HCT116 (cell line): ENCODE measurements at regions not wholly inside any gene's neighbourhood (a gene's known extent, or its start where the extent isn't known, plus 50 kb on each side); places are given as distances from the start of the nearest gene placed in this dataset.

ENCODE experiments used
- ATAC-seq: fragments of 200-7000 bp; cut with Tn5 transposase; 2 replicates; pipeline ENCODE4 v1.9.1; 2020; ENCODE audit warnings: mild to moderate bottlenecking, moderate library complexity
- BruUV-seq: library from RNA; stranded (reverse); fragments of 400-500 nt; replicated peaks from 2 replicates; lab custom pipeline; 2021; lab: Mats Ljungman, UMichigan
- CTCF ChIA-PET: fragments of 300-600 bp; sonication (Branson Sonifier 250); formaldehyde crosslinking; loops from one replicate; lab custom pipeline; 2021; ENCODE audit warnings: antibody characterized with exemption; lab: Charles Lee
- POLR2A ChIA-PET: fragments of 300-600, 350-600 bp; sonication (Branson Sonifier 250); formaldehyde crosslinking; loops from one replicate; lab custom pipeline; 2021; ENCODE audit warnings: antibody characterized with exemption; lab: Charles Lee
- RAD21 ChIA-PET, 2 experiments: fragments of 300-600 bp; sonication (Branson Sonifier 250); formaldehyde crosslinking; loops; one replicate each; lab custom pipeline; 2023; ENCODE audit warnings: low total read pairs in 2 of 2; ENCODE audit not compliant: uncharacterized antibody in 2 of 2, unreplicated experiment in 2 of 2, low non-redundant PET in 1 of 2; lab: Charles Lee
- DNase-seq: peaks from one replicate; pipeline ENCODE4 v3.0.0-alpha.2; 2010; ENCODE audit warnings: low read depth, low spot score
- H2AFZ ChIP-seq: fragments of 200-600 bp; shearing (Covaris generic), sonication (generic); 2 replicates; pipeline ENCODE4 v1.6.1; 2017; ENCODE audit warnings: low read depth, mixed run types, mixed read lengths, antibody characterized with exemption, low read length; ENCODE audit not compliant: poor library complexity, severe bottlenecking
- H3K27ac ChIP-seq: 2 replicates; pipeline ENCODE4 v1.5.1; 2012; ENCODE audit warnings: low read depth, low read length
- H3K27me3 ChIP-seq: fragments of 200-600 bp; sonication (generic); 2 replicates; pipeline ENCODE4 v1.6.1; 2016; ENCODE audit warnings: mixed run types, low read length, mixed read lengths; ENCODE audit not compliant: insufficient read depth
- H3K36me3 ChIP-seq, 2 experiments: fragments of 200-500 bp in 1 of 2; fragments of 200-600 bp in 1 of 2; sonication (Bioruptor generic) in 1 of 2; sonication (generic) in 1 of 2; 2 replicates each; pipeline versions ENCODE4 v1.5.1 to v1.6.1; 2014 to 2016; ENCODE audit warnings: low read length in 2 of 2, inconsistent platforms in 1 of 2, mixed read lengths in 1 of 2, mixed run types in 1 of 2; ENCODE audit not compliant: insufficient read depth in 2 of 2, control insufficient read depth in 1 of 2
- H3K4me1 ChIP-seq, 2 experiments: fragments of 200-600 bp in 1 of 2; sonication (generic) in 1 of 2; 2 replicates each; pipeline versions ENCODE4 v1.5.1 to v1.6.1; 2012 to 2017; ENCODE audit warnings: low read length in 2 of 2, inconsistent platforms in 1 of 2, mild to moderate bottlenecking in 1 of 2, mixed read lengths in 1 of 2, mixed run types in 1 of 2, moderate library complexity in 1 of 2; ENCODE audit not compliant: insufficient read depth in 2 of 2, control insufficient read depth in 1 of 2
- H3K4me2 ChIP-seq: fragments of 200-600 bp; sonication (generic); 2 replicates; pipeline ENCODE4 v1.6.1; 2017; ENCODE audit warnings: mixed run types, low read length, mixed read lengths
- H3K4me3 ChIP-seq, 2 experiments: fragments of 200-600 bp in 1 of 2; sonication (generic) in 1 of 2; replicated peaks in 1 of 2; 2 replicates each; pipeline ENCODE4 v1.5.1; 2011 to 2016; ENCODE audit warnings: low read length in 2 of 2, control low read depth in 1 of 2, low read depth in 1 of 2, mild to moderate bottlenecking in 1 of 2, mixed read lengths in 1 of 2, mixed run types in 1 of 2
- H3K79me2 ChIP-seq: fragments of 200-600 bp; sonication (generic); 2 replicates; pipeline ENCODE4 v1.6.1; 2017; ENCODE audit warnings: mild to moderate bottlenecking, mixed run types, low read length, moderate library complexity, mixed read lengths; ENCODE audit not compliant: insufficient read depth
- H3K9ac ChIP-seq: fragments of 200-600 bp; sonication (generic); 2 replicates; pipeline ENCODE4 v1.6.1; 2016; ENCODE audit warnings: low read length, mixed read lengths
- H3K9me2 ChIP-seq: fragments of 200-600 bp; sonication (generic), shearing (Covaris generic); 2 replicates; pipeline ENCODE4 v1.6.1; 2017; ENCODE audit warnings: mixed run types, mild to moderate bottlenecking, moderate library complexity; ENCODE audit not compliant: insufficient read depth
- H3K9me3 ChIP-seq, 2 experiments: fragments of 200-500 bp in 1 of 2; fragments of 200-600 bp in 1 of 2; sonication (Bioruptor generic) in 1 of 2; sonication (generic) in 1 of 2; 2 replicates each; pipeline ENCODE4 v1.6.1; 2014 to 2017; ENCODE audit warnings: low read length in 2 of 2, mixed read lengths in 2 of 2, inconsistent platforms in 1 of 2, low read depth in 1 of 2, mild to moderate bottlenecking in 1 of 2, mixed run types in 1 of 2, moderate library complexity in 1 of 2; ENCODE audit not compliant: control insufficient read depth in 1 of 2, insufficient read depth in 1 of 2
- H4K20me1 ChIP-seq: fragments of 200-600 bp; sonication (generic), shearing (Covaris generic); 2 replicates; pipeline ENCODE4 v1.6.1; 2017; ENCODE audit warnings: mixed run types, mild to moderate bottlenecking, moderate library complexity; ENCODE audit not compliant: insufficient read depth
- CBX3 ChIP-seq: IDR thresholded peaks from 2 replicates; pipeline ENCODE4 v1.6.1; 2012; ENCODE audit warnings: low read depth
- CEBPB ChIP-seq: IDR thresholded peaks from 2 replicates; pipeline ENCODE4 v1.6.1; 2012; ENCODE audit warnings: low read depth
- CTCF ChIP-seq, 3 experiments: fragments of 200-600 bp in 1 of 3; sonication (generic) in 1 of 3; IDR thresholded peaks in 2 of 3; conservative IDR thresholded peaks in 1 of 3; 2 replicates each; pipeline ENCODE4 v1.5.1; 2012 to 2017; ENCODE audit warnings: low read depth in 2 of 3, low read length in 2 of 3, antibody characterized with exemption in 1 of 3, borderline replicate concordance in 1 of 3, control low read depth in 1 of 3, mild to moderate bottlenecking in 1 of 3, mixed read lengths in 1 of 3, mixed run types in 1 of 3, moderate library complexity in 1 of 3; ENCODE audit not compliant: insufficient read depth in 1 of 3
- EGR1 ChIP-seq: IDR thresholded peaks from 2 replicates; pipeline ENCODE4 v1.6.1; 2012; ENCODE audit warnings: low read depth
- ELF1 ChIP-seq: IDR thresholded peaks from 2 replicates; pipeline ENCODE4 v1.6.1; 2012; ENCODE audit warnings: low read depth, borderline replicate concordance
- EZH2 ChIP-seq: fragments of 200-600 bp; sonication (generic); IDR thresholded peaks from 2 replicates; pipeline ENCODE4 v1.6.1; 2017; ENCODE audit warnings: antibody characterized with exemption, mixed run types
- FOSL1 ChIP-seq: IDR thresholded peaks from 2 replicates; pipeline ENCODE4 v1.6.1; 2012; ENCODE audit warnings: low read depth
- JUND ChIP-seq: IDR thresholded peaks from 2 replicates; pipeline ENCODE4 v1.6.1; 2012
- POLR2A ChIP-seq: IDR thresholded peaks from 2 replicates; pipeline ENCODE4 v1.7.0; 2011; ENCODE audit warnings: borderline replicate concordance; ENCODE audit not compliant: insufficient read depth, insufficient read length; ENCODE audit errors: extremely low read depth
- POLR2AphosphoS5 ChIP-seq: IDR thresholded peaks from 2 replicates; pipeline ENCODE4 v1.6.1; 2011; ENCODE audit warnings: mild to moderate bottlenecking, low read depth, low read length, moderate library complexity
- RAD21 ChIP-seq: IDR thresholded peaks from 2 replicates; pipeline ENCODE4 v1.6.1; 2012; ENCODE audit warnings: low read depth, mild to moderate bottlenecking
- SRF ChIP-seq: IDR thresholded peaks from 2 replicates; pipeline ENCODE4 v1.6.1; 2012; ENCODE audit warnings: low read depth
- ZBTB33 ChIP-seq: IDR thresholded peaks from 2 replicates; pipeline ENCODE4 v1.6.1; 2011; ENCODE audit warnings: mild to moderate bottlenecking, low read length, moderate library complexity; ENCODE audit not compliant: insufficient replicate concordance; ENCODE audit errors: extremely low read depth
- ZNF274 ChIP-seq: fragments of 200-500 bp; sonication (Bioruptor generic); IDR thresholded peaks from 2 replicates; pipeline ENCODE4 v1.6.1; 2014; ENCODE audit warnings: mild to moderate bottlenecking, low read depth, low read length, inconsistent platforms
- intact Hi-C: fragments of 100-400 bp; cut with micrococcal nuclease; formaldehyde crosslinking; loops from 2 replicates; pipeline ENCODE4 v1.10.0; 2022

GRCh38 chr16:64434526-64435069, 687.3 kb downstream of the CDH11 start:
- Histone ChIP-seq H3K9me3 (peaks cover 6 to 11% of the 10 kb centered on the region in 2 experiments; a peak in 3 of 4 replicates), H2AFZ (no peak overlapping the region), H3K9me2 (no peaks in the 10 kb centered on the region), H3K4me1 (no peaks in the 10 kb centered on the region), H3K36me3 (no peaks in the 10 kb centered on the region), H3K4me3 (no peak overlapping the region), H3K79me2 (no peaks in the 10 kb centered on the region), H3K27me3 (no peaks in the 10 kb centered on the region), H4K20me1 (no peaks in the 10 kb centered on the region), H3K9ac (no peak overlapping the region), H3K4me2 (no peak overlapping the region), H3K27ac (no peak overlapping the region)
- intact Hi-C loops = no loop called here
- no TSS peak for BruUV-seq
- ChIA-PET CTCF (no interaction called here), POLR2A (no interaction called here), RAD21 (no interaction called here)
- DNase-seq = no peak
- ATAC-seq = no peak
- TF ChIP-seq FOSL1 (no peak), JUND (no peak), EZH2 (no peak), EGR1 (no peak), RAD21 (no peak), CBX3 (no peak), SRF (no peak), CTCF (IDR thresholded peaks at IDR 0.05 in 2 of 3, conservative IDR thresholded peaks at IDR 0.05 in 1 of 3; ENCODE audit: borderline replicate concordance in 1 of 3, insufficient read depth in 1 of 3, low read depth in 2 of 3, low read length in 2 of 3) (no peak), ZBTB33 (no peak), ZNF274 (no peak), CEBPB (no peak), ELF1 (no peak), POLR2A (no peak), POLR2AphosphoS5 (no peak)
